ENCODE measurements at regions not wholly inside any gene's neighbourhood (a gene's known extent, or its start where the extent isn't known, plus 50 kb on each side); places are given as distances from the start of the nearest gene placed in this dataset.

GRCh38 chr11:104736502-104736901, 161.8 kb downstream of the CASP12 start:
- Histone ChIP-seq H3K36me3 (no peaks in the 10 kb centered on the region), H3K4me3 (no peak overlapping the region), H3K4me1 (no peaks in the 10 kb centered on the region), H3K9me3 (no peaks in the 10 kb centered on the region), H3K27ac (no peak overlapping the region), H3K27me3 (no peaks in the 10 kb centered on the region)
- 40 to 46% methylated on average over 2 of the region's 2 CpGs for WGBS, 2 donors
- no peak for DNase-seq
- intact Hi-C loops (cut with DNase I) = no loop called here
- TF ChIP-seq CTCF (IDR thresholded peaks at IDR 0.05) (no peak), POLR2A (IDR thresholded peaks at IDR 0.05) (no peak)

GRCh38 chr11:104734998-104735397, 163.3 kb downstream of the CASP12 start:
- no peak for DNase-seq
- Histone ChIP-seq H3K9me3 (no peaks in the 10 kb centered on the region), H3K4me1 (no peaks in the 10 kb centered on the region), H3K36me3 (no peaks in the 10 kb centered on the region), H3K27me3 (no peaks in the 10 kb centered on the region), H3K4me3 (no peak overlapping the region), H3K27ac (no peak overlapping the region)
- no peak for TF ChIP-seq POLR2A (IDR thresholded peaks at IDR 0.05)
- no peak for TF ChIP-seq CTCF (IDR thresholded peaks at IDR 0.05)
- intact Hi-C loops (cut with DNase I) = no loop called here

GRCh38 chr11:104731890-104732289, 166.4 kb downstream of the CASP12 start:
- intact Hi-C loops (cut with DNase I) = no loop called here
- no peaks in the 10 kb centered on the region for H3K9me3 ChIP-seq
- no peaks in the 10 kb centered on the region for H3K36me3 ChIP-seq

GRCh38 chr11:104728927-104729326, 169.3 kb downstream of the CASP12 start:
- intact Hi-C loops (cut with DNase I) = no loop called here
- no peak overlapping the region for H3K27ac ChIP-seq
- H3K36me3 ChIP-seq = no peaks in the 10 kb centered on the region
- H3K4me3 ChIP-seq = no peak overlapping the region
- no peaks in the 10 kb centered on the region for H3K4me1 ChIP-seq
- no peaks in the 10 kb centered on the region for H3K27me3 ChIP-seq
- no peak for TF ChIP-seq CTCF (IDR thresholded peaks at IDR 0.05)
- no peak for TF ChIP-seq POLR2A (IDR thresholded peaks at IDR 0.05)
- no peak for DNase-seq
- 58 to 62% methylated on average over 6 of the region's 6 CpGs for WGBS, 2 donors
- no peaks in the 10 kb centered on the region for H3K9me3 ChIP-seq

More at GRCh38 chr11:104731890-104732289, 166.4 kb downstream of the CASP12 start:
- no peaks in the 10 kb centered on the region for H3K4me1 ChIP-seq
- no peak overlapping the region for H3K27ac ChIP-seq
- no peak overlapping the region for H3K4me3 ChIP-seq
- DNase-seq = no peak
- H3K27me3 ChIP-seq = no peaks in the 10 kb centered on the region
- no peak for TF ChIP-seq CTCF (IDR thresholded peaks at IDR 0.05)
- no peak for TF ChIP-seq POLR2A (IDR thresholded peaks at IDR 0.05)
- WGBS, 2 donors = 64 to 86% methylated on average over 1 of the region's 1 CpG

- Histone ChIP-seq H3K27me3 (no peaks in the 10 kb centered on the region), H3K4me3 (no peak overlapping the region), H3K4me1 (no peaks in the 10 kb centered on the region), H3K9me3 (peaks cover 0 to 5% (median 0%) of the 10 kb centered on the region in 3 donors), H3K36me3 (no peaks in the 10 kb centered on the region), H3K27ac (no peak overlapping the region)
- intact Hi-C loops (cut with DNase I) = no loop called here
- DNase-seq = no peak
- TF ChIP-seq CTCF (IDR thresholded peaks at IDR 0.05) (no peak), POLR2A (IDR thresholded peaks at IDR 0.05) (no peak)
- 40 to 48% methylated on average over 2 of the region's 2 CpGs for WGBS, 2 donors
Measured at GRCh38 chr11:104727768-104728167, 170.5 kb downstream of the CASP12 start.
